ENCODE measurements at regions not wholly inside any gene's neighbourhood (a gene's known extent, or its start where the extent isn't known, plus 50 kb on each side); places are given as distances from the start of the nearest gene placed in this dataset.

DNA sequence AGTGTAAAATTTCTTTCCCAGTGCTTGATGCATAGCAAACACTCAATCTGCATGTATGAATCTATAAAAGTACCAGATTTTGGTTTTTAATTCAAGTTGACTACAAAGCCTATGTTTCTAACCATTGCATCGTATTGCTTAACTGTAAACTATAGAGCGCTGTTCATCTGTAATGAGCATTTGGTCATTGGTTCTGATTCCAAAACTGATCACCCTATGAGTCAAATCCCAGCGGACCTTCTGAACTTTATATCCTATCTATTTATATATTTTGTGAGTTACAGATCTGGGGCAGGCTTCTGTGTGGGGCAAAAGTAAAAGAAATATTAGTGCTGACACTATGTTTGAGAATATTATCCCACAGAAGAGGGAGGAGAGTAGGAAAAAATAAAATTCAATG is 305.7 kb upstream of the TNC start:
- no peak for DNase-seq (ENCODE audit: low spot score)
- H3K36me3 Mint-ChIP-seq, result peaks cover 57% of the 10 kb centered on the region
- peaks cover 69% of the 10 kb centered on the region for H3K9me3 Mint-ChIP-seq
- CTCF ChIA-PET, result no interaction called here
- ATAC-seq, result no peak
- no peaks in the 10 kb centered on the region for H3K4me1 Mint-ChIP-seq
- H3K4me3 Mint-ChIP-seq, result no peak overlapping the region
- no peak for TF ChIP-seq ZNF281 (CRISPR knock-in tag; IDR thresholded peaks at IDR 0.05)
- TF ChIP-seq TEAD1 (CRISPR knock-in tag; IDR thresholded peaks at IDR 0.05), result no peak
- TF ChIP-seq, protein P1, sequence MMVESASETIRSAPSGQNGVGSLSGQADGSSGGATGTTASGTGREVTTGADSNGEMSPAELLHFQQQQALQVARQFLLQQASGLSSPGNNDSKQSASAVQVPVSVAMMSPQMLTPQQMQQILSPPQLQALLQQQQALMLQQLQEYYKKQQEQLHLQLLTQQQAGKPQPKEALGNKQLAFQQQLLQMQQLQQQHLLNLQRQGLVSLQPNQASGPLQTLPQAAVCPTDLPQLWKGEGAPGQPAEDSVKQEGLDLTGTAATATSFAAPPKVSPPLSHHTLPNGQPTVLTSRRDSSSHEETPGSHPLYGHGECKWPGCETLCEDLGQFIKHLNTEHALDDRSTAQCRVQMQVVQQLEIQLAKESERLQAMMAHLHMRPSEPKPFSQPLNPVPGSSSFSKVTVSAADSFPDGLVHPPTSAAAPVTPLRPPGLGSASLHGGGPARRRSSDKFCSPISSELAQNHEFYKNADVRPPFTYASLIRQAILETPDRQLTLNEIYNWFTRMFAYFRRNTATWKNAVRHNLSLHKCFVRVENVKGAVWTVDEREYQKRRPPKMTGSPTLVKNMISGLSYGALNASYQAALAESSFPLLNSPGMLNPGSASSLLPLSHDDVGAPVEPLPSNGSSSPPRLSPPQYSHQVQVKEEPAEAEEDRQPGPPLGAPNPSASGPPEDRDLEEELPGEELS (CRISPR knock-in tag; IDR thresholded peaks at IDR 0.05), result no peak
- no peak for TF ChIP-seq NFE2L1 (CRISPR knock-in tag; IDR thresholded peaks at IDR 0.05)
- TF ChIP-seq ESRRA (CRISPR knock-in tag; IDR thresholded peaks at IDR 0.05; ENCODE audit: borderline replicate concordance), result no peak
- no peak for TF ChIP-seq TCF7 (CRISPR knock-in tag; IDR thresholded peaks at IDR 0.05; ENCODE audit: low read depth)
- no peak for TF ChIP-seq SMAD4 (CRISPR knock-in tag; IDR thresholded peaks at IDR 0.05)
- no peak for TF ChIP-seq ATF6 (CRISPR knock-in tag; IDR thresholded peaks at IDR 0.05)
- TF ChIP-seq PRRX2 (CRISPR knock-in tag; IDR thresholded peaks at IDR 0.05), result no peak
- TF ChIP-seq, protein P2, sequence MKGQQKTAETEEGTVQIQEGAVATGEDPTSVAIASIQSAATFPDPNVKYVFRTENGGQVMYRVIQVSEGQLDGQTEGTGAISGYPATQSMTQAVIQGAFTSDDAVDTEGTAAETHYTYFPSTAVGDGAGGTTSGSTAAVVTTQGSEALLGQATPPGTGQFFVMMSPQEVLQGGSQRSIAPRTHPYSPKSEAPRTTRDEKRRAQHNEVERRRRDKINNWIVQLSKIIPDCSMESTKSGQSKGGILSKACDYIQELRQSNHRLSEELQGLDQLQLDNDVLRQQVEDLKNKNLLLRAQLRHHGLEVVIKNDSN (CRISPR knock-in tag; IDR thresholded peaks at IDR 0.05), result no peak
- no peak for TF ChIP-seq MYBL2 (CRISPR knock-in tag; IDR thresholded peaks at IDR 0.05)
- TF ChIP-seq ERG (CRISPR knock-in tag; IDR thresholded peaks at IDR 0.05), result no peak
- TF ChIP-seq ETV6 (CRISPR knock-in tag; IDR thresholded peaks at IDR 0.05), result no peak
- no peak for TF ChIP-seq STAT6 (CRISPR knock-in tag; conservative IDR thresholded peaks at IDR 0.05; ENCODE audit: low read depth)
- TF ChIP-seq, protein P3, sequence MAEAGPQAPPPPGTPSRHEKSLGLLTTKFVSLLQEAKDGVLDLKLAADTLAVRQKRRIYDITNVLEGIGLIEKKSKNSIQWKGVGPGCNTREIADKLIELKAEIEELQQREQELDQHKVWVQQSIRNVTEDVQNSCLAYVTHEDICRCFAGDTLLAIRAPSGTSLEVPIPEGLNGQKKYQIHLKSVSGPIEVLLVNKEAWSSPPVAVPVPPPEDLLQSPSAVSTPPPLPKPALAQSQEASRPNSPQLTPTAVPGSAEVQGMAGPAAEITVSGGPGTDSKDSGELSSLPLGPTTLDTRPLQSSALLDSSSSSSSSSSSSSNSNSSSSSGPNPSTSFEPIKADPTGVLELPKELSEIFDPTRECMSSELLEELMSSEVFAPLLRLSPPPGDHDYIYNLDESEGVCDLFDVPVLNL (CRISPR knock-in tag; IDR thresholded peaks at IDR 0.05; ENCODE audit: borderline replicate concordance, low read depth), result no peak
- no peak for TF ChIP-seq GTF2I (CRISPR knock-in tag; conservative IDR thresholded peaks at IDR 0.05)
- no peak for TF ChIP-seq KAT7 (CRISPR knock-in tag; IDR thresholded peaks at IDR 0.05; ENCODE audit: borderline replicate concordance)
- TF ChIP-seq CBFB (CRISPR knock-in tag; IDR thresholded peaks at IDR 0.05; ENCODE audit: low read depth), result no peak
- POLR2A ChIA-PET, result no interaction called here
- H3K27me3 Mint-ChIP-seq (ENCODE audit: low read depth), result no peaks in the 10 kb centered on the region
- H3K27ac Mint-ChIP-seq, result no peak overlapping the region
